22Rv1 (cell line): ENCODE measurements at regions not wholly inside any gene's neighbourhood (a gene's known extent, or its start where the extent isn't known, plus 50 kb on each side); places are given as distances from the start of the nearest gene placed in this dataset.
A peak's percentile ranks its signal among the peaks of the same experiment; 100 is the strongest.

Experiments
- ZFX ChIP-seq: fragments of 450-650 bp; IDR thresholded peaks from 2 replicates; pipeline ENCODE4 v1.6.1; 2017; ENCODE audit warnings: antibody characterized with exemption, borderline replicate concordance
- TF ChIP-seq, protein P1 (sequence below): fragments of 450-650 bp; IDR thresholded peaks from 2 replicates; pipeline ENCODE4 v1.5.1; 2017; ENCODE audit warnings: mild to moderate bottlenecking

DNA sequence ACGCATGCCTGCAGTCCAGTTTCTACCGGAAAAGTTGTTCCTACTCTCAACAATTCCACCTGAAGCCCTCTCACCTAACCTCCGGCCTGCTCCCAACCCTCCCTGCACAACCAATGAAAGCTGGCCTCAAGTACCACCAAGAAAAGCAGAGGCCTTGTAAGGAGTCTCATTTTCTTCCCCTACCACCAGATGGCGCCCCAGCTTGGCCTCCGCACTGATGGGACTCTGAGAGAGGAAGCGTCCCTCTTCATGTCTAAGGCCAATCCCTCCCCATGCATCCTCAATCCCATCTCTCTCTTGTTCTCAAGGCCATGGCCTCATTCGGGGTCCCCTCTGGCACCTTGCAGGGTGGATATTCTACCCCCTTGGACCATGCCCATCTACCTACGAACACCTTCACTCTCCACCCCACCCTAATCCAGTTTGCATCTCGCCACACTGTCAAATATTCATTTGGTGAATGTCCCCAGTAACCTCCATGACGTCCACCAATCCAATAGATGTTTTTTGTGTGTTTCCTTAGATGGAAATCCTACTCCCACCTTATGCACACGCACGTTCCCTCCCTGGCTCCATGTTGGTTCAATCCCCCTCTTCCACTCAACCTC, 412.8 kb downstream of the ZNF536 start:
- TF ChIP-seq, protein P1, sequence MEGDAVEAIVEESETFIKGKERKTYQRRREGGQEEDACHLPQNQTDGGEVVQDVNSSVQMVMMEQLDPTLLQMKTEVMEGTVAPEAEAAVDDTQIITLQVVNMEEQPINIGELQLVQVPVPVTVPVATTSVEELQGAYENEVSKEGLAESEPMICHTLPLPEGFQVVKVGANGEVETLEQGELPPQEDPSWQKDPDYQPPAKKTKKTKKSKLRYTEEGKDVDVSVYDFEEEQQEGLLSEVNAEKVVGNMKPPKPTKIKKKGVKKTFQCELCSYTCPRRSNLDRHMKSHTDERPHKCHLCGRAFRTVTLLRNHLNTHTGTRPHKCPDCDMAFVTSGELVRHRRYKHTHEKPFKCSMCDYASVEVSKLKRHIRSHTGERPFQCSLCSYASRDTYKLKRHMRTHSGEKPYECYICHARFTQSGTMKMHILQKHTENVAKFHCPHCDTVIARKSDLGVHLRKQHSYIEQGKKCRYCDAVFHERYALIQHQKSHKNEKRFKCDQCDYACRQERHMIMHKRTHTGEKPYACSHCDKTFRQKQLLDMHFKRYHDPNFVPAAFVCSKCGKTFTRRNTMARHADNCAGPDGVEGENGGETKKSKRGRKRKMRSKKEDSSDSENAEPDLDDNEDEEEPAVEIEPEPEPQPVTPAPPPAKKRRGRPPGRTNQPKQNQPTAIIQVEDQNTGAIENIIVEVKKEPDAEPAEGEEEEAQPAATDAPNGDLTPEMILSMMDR, result peak; percentile 84
- TF ChIP-seq ZFX, result no peak
